Activated CD4-positive, alpha-beta T cell treated with anti-CD3 and anti-CD28 coated beads, Interleukin-2, amount 50 U/mL, for 1 hour (primary cell): ENCODE measurements at regions not wholly inside any gene's neighbourhood (a gene's known extent, or its start where the extent isn't known, plus 50 kb on each side); places are given as distances from the start of the nearest gene placed in this dataset.

Experiments used
- DNase-seq: peaks from one replicate; pipeline ENCODE4 v3.0.0-alpha.2; 2020

DNA sequence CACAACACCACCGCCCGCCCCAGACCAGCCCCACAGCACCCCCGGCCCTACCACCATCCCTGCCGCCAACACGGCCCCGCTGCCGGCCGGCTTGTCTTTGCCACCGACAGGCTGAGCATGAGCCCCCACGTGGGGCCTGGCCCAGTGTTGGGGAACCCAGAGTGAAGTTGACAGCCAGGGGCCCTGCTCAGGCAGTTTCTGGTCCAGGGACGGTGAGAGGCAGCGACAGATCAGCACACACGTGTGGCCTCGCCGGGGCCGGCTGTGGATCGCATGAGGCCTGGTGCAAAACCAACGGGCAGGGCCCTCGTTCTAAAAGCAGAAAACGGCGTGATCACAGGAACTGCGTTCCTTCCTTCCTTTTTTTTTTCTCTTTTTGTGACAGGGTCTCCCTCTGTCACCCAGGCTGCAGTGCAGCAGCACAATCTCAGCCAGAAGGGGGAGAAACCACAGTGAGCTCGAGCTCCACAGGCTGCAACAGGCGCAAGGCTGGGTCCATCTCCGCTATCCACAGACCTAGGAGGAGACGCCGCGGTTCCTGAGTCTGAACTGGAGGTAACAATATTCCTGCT is 50.5 kb upstream of the FBRSL1 start:
- no peak for DNase-seq

DNA sequence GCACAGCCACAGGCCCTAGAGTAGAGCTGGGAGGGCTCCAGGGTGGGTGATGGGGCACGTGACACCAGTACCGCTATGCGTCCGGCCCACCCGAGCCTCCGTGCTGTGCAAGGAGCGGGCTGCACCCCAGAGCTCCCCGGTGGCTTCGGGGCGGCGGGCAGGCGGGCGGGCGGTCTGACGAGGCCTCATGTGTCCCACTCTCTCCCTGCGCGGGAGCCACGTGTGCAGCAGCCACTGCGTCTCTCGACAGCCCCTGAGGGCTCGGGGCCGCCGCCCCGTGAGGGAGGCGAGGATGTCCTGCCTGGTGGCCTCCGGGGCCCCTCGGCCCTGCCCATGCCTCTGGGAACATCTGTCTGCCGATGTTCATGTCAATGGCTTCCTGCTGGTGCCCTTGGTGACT is 51.2 kb upstream of the FBRSL1 start:
- DNase-seq: no peak

DNA sequence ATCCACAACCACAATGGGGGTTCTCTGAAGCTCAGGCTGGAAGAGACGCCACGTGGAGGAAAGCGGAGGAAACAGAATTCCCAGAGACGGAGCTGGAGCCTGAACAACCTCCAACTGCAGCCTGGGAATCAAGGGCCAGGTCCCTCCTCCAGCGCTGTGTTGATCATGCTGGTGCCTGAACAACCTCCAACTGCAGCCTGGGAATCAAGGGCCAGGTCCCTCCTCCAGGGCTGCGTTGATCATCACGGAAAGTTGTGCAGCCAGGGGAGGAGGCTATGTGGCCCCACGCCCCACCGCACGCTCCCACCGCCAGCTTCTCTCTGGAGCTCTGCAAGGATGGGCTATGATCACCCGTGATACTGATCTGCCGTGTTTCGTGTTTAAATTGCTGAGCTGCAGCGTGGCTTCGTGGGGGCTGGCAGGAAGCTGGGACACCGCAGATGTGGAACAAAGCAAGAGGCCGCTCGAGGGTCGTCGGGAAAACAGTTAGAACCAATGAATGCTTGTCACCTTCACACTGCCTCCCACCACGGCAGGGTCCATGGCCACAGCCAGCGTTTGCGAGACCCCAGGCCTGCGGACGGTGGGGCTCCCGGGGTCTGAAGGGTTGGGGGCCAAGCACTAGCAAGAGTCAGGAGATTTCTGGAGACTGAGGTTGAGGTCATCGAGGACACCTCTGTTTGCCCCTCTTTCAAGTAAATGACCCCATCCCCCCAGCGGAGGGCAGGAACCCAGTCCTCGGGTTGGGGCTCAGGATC is 51.8 kb upstream of the FBRSL1 start:
- no peak for DNase-seq

DNA sequence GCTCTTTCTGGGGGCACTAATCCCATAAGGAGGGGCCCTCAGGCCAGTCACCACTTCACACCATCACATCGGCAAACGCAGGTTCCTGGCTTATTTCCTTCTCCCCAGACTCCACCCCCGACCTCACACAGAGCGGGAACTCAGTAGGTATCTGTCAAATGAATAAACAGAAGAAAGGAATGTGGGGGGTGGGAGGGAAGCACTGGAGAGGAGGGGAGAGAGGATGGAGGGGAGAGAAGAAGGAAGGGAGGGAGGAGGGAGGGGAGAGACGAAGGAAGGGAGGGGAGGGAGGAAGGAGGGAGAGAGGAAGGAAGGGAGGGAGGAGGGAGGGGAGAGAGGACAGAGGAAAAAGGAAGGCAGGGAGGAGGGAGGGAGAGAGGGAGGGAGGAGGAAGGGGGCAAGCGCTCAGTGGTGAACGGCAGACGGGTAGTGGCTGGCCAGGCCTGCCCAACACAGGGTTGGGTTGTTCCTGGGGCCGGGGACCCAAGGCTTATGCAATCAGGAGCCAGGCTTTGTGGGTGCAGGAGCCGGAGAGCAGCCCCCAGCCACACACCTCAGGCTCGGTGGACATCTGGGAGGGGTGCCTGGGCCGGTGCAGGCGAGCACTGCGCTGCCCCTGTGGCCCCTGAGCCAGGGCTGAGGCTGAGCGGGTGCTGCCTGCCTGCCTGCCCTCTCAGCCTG is 52.6 kb upstream of the FBRSL1 start:
- DNase-seq: no peak

DNA sequence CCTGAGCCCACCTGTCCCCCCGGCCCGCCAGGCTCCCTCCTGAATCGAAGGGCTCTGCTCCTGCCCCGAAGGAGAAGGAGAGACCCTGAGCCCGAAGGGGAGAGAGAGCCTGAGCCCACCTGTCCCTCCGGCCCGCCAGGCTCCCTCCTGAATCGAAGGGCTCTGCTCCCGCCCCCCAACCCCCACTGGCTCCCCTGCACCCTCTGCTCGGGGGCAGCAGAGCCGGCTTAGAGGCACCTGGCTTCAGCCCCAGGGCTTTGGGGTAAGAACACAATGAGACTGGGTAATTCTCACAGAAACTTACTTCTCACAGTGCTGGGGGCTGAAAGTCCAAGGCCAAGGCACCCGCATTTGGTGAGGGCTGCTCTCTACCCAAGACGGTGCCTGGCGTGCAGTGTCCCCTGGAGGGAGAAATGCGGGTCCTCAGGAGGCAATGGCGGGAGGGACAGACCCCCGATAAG is 53.1 kb upstream of the FBRSL1 start:
- DNase-seq: no peak

DNA sequence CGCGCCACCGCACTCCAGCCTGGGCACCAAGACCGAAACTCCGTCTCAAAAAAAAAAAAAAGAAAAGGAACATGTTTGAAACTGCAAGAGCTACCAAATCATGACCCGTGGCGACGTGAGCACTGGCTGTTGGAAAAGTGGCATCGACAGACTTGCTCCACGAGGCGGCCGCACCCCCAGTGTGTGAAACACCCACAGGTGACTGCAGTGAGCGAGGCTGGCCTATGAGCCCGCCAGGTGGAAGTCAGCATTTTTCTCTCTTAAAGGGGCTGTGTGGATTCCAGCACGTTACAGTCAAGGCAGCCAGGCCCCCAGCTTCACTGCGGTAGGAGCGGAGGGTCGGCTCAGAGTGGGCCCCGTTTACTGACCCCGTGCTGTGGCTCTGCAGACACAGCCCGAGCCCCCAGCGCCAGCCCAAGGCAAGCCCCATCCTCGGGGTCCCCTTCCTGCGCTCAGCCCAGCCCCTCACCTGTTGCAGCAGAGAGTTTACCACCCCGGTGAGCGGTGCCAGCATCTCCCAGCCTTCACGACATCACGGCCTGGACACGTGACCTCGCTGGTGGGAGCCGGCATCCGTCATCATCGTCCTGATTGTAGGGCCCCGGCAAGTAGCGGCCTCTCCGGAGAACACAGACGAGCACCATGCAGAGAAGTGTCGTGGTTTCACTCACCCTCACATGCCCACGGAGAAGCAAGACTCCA is 54.3 kb upstream of the FBRSL1 start:
- DNase-seq: no peak

DNA sequence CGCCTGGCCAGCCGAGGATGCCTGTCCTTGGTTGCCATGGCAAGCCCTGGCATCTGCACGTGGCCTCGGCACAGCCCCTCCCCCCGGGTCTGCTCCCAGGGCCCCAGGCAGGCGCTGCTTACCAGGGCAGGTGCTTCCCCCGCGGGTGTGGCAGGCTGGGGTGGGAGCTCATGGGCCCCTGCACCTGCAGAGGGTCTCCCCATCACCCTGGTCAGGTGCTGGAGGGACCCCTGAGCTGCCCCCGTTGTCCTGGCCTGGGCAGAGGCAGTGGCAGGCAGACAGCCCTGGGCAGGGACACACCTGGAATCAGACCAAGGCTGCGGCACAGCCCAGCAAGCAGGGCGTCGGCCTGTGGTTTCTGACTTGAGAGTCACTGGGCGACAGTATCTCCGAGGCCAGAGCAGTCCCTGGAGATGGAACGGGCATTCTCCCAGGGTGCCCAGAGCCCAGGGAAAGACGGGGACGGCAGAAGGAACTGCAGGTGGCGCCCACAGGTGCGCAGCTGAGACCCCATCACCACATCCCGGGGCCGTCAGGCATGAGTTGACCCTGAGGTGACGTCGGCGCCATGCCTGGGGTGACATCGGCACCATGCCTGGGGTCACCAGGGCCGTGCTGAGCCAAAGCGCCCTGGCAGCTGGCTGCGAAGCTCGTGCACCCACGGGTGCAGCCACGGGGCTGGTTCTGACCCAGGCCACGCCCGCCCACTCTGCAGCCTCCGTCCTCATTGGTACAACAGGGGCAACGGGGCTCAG is 56.1 kb upstream of the FBRSL1 start:
- DNase-seq: no peak

DNA sequence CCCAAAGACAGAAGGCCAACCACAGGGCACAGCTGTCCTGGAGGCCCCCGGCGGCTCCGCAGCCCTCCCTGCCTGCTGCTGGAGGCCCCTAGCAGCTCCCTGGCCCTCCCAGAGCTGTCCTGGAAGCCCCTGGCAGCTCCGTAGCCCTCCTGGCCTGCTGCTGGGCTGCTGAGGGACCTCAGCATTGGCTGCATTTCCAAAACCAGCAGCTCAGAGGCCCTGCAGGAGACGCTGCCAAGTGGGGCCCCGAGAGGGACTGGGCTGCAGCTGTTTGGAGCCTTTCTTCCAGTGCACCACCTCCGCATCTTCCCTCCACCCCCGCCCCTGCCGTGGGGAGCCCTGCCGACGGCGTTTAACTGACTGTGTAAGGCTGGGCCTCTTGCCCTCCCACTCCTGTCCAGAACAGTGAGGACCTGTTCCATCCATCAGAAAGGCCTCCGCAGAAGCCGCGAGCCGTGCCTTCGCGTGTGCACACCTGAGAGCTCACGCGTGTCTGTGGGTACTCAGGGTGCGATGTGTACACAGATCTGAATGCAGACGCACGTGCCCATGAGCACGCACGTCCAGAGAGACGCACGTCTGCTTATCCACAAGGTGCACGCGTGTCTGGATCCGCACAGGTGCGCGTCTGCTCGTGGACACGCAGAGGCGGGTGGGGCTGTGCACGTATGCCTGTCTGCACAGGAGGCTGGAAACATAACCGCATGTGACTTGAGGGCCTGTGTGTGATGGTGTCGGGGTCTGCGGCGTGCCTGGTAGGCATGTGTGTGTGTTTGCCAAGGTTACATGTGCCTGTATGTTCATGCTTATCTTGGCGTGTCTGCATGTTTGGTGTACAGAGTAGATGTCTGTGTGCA is 57.0 kb upstream of the FBRSL1 start:
- DNase-seq: no peak

DNA sequence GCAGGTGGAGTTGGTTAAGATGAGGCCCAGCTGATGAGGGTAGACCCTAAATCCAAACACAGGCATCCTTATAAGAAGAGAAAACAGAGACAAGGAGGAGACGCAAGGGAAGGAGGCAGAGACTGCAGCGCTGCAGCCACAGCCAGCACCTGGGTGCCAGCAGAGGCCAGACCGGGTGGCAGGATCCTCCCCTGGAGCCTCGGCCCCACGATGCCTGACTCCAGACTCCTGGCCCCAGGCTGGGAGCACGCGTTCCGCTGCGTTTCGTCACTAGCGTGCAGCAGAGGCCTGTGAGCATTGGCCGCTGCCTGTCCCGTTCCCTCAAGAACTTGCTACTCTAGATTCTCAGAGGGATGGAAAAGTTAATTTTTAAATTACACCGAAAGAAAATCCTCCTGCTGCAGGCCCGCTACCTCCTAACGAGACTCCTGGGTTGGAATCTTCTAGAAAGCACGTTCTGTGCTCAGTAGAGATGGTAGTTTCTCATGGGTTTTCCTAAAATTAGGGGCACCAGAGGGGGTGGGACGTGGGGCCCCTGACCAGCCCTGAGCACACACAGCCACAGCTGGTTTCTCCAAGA is 57.7 kb upstream of the FBRSL1 start:
- no peak for DNase-seq

DNA sequence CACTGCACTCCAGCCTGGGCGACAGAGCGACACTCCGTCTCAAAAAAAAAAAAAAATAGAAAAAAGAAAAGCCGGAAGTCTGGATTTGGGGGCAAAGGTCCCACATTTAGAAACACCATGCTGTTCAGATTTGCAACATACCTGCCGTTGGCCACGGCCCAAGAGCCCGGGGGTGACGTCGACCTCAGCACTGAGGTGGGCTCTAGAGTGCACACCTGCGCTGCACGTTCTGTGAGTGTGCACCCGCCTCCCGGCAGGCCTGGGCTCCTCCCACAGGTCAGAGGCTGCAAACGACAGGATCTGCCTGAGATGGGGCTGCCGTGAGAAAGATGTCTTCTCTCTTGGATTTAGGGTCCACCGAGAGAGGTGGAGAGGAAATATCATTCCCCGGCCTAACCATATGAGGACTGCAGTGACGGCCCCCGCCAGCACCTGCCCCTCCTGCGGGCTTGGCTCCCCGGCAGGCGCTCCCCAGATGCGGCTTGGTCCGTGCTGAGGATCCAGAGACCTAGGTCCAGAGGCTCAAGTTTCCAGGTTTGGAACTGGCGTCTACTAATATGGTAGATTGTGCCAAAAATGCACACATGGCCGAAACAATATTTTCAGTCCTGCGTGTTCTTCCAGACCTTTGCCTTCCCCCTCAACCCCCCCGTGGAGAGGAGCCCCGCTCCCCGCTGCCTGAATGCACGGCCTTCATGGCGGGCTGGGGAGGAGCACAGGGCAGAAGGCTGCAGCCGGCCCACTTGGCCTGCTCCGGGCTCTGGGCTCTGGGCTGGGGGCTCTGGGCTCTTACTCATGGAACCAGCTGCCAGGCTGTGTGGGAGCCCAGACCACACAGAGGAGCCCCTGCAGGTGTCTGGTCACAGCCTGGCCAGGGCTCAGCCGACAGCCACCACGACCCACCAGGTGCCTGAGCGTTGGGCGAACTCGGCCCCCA is 58.8 kb upstream of the FBRSL1 start:
- no peak for DNase-seq

DNA sequence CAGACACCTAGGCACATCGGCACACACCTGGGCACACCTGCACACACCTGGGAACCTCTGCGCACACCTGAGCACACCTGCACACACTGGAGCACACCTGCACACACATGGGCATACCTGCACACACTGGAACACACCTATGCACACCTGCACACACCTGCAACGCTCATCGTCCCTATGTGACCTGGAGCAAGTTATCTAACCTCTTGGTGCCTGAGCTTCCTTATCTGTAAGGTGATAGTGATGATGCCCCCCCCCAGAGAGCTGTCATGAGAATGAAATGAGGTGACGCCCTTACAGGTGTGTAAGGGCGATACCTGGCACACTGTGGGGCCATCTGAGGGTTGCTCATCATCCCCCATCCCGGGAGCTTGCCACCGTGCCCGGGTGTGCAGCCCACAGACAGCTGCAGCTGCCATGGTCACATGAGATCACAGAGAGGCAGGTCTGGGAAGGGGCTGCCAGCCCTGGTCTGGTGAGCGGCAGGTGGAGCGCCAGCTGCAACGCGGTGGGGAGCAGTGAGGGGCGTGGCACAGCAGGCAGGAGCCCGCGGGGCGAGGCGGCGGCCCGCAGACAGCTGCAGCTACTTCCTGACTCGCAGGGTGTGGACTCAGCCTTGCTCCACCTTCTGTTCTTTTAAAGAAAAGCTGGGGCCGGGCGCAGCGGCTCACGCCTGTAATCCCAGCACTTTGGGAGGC is 59.9 kb upstream of the FBRSL1 start:
- DNase-seq: peak; percentile 61

DNA sequence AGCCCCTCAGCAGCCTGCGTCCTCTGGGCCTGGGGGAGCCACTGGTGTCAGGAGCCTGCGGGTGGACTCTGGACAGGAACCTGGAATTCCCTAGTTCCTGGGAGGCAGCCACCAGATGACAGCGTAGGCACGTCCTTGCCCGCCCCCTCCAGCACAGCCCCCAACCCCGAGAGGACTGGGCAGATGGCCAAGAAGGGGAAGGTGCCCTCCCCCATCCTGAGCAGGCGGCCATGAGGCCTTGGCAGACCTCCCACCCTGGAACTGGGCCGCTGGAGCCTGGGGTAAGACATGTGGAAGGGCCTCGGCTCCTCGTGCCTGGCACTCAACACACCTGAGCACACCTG is 60.4 kb upstream of the FBRSL1 start:
- DNase-seq: no peak

DNA sequence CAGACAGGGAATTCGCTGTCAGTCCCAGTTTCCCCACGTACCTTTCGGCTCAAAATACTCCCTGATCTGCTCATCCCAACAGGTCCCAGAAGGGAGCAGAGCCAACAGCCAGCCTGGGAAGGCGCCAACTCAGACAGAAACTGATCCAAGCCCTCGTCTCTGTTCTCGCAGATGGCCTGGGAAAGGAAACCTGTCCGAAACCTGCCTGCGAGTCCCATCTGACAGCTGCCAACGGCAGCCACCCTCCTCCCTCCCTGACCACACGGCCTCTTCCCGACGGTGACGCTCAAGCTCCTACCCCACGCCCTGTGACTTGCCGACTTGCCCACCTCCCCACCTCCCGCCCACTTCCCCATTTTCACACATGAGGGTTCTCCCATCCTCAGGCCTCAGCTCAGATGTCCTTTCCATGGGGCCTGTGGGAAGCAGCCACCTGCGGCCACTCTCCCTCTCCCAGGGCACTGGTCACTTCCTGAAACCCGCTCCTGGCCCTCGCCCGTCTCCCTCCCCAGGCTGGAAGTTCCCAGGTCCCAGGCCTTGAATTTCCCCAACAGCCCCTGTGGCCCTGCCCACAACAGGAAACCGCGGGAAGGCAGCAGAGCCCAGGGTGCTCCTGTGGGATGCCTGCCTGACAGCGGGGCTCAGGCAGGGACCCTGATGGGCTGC is 60.9 kb upstream of the FBRSL1 start:
- no peak for DNase-seq

DNA sequence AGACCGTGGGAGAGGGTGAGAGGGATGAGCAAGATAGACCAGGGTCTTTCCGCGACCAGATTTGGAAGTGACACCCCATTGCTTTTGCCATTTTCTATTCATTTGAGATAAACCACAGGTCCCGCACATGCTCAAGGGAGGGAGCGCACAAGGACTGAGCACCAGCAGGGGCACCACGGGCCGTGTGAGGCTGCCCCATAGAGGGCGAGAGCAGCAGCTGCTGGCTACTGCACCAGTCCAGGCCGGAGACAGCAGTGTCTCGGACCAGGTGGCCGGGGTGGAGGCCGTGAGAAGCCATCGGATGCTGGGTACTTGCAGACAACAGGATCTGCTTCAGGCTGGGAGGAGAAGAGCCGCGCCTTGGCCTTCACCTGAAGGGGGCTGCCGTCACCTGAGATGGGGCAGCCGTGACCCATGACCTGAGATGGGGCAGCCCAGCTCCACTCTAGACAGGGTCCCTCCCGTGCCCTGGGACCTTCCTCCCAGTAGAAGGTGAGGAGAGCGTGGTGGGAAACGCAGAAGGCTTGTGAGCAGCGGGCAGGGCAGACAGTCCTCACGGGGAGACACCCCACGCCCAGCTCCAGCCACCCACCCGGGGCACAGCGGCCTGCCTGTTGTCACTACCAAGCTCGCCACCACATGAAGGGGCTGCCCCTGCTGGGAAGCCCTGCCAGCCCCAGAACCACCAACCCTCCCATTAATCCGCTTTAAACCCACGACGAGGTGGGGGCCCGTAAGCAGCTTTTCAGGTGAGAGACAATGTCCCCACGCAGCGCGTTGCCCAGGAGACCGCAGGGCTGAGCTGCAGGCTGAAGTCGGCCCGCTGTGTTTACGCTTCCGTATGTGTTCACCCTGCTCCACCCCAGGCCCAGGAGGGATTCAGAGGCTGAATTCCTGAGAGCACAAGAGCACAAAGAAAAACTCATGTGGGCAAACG is 61.7 kb upstream of the FBRSL1 start:
- DNase-seq: no peak

DNA sequence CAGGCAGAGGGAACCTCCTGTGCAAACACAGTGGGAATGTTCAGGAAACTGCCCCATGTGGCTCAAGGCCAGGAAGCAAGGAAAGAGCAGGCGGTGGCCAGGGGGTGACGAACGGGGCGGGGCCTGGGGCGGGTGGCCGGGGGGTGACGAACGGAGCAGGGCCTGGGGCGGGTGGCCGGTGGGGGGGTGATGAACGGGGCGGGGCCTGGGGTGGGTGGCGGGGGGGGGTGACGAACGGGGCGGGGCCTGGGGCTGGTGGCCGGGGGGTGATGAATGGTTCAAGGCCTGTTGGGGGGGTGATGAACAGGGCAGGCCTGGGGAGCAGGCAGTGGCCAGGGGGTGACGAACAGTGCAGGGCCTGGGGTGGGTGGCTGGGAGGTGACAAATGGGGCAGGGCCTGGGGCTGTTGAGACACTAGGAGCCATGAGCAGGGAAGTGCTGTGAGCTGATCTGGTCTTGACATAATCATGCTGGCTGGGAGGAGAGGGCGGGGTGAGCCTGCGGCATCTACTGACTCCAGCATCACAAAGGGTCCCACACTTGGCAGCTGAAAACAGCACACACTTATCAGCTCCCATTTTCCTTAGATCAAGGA is 62.7 kb upstream of the FBRSL1 start:
- DNase-seq: no peak

DNA sequence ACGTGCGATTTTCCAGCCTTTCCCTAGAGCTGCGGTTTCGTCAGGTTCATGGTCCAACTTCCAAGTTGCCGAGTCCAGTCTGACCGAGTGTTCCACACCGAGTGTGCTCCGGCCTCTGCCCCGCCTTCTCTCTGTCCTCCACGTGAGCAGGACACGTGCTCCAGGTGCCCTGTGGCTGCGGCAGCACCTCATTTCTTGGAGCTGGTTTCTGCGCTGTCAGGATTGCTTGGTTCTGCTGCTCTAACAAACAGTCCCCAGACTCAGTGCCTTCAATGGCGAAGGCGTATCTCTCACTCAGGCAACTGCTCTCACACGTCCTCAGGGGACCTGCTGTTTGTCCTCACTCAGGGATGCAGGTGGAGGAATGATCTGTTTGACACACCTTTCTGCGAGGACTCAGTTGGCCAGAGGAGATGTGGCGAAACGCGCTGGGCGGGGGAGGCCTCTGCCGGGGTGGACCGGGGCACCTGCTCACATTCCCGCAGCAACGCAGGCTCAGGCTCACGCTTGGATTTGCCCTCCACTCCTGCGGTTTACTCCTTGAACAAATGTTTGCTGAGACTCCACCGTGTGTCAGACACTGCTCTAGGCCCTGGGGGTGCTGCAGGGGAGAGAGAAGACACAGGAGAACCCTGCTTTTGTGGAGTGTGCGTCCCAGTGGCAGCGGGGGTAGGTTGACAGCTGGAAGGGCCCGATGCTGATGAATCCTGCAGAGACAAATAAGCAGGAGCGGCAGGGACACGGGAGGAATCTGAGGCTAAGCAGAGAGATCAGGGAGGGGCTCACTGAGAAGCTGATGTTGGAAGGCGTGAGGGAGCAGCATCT is 63.4 kb upstream of the FBRSL1 start:
- no peak for DNase-seq

DNA sequence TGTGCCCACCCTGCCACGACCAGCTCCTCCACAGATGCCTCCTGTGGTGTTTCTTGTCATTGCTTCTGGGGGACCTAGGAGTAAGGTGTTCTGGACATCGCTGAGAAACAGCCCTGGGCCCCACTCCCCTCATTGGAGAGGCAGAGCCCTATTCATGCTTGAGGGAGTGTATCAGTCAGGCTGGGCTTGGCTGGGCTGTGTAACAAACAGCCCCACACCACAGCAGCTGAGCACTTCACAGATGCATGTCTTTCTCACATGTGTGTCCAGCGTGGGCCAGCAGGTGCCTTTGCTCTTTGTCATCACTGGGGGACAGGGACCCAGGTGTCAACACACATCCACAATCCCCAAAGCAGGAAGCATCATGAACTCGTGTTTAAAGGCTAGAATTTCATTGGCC is 65.1 kb upstream of the FBRSL1 start:
- no peak for DNase-seq
